Breast epithelium (tissue), 3 donors: ENCODE measurements at regions not wholly inside any gene's neighbourhood (a gene's known extent, or its start where the extent isn't known, plus 50 kb on each side); places are given as distances from the start of the nearest gene placed in this dataset.

ENCODE experiments used
- CTCF ChIP-seq, 3 donors: fragments of 450-650 bp; IDR thresholded peaks; one replicate each; pipeline ENCODE4 v1.5.1; 2016 to 2017; ENCODE audit warnings: antibody characterized with exemption in 3 of 3, mild to moderate bottlenecking in 3 of 3, moderate library complexity in 3 of 3
- POLR2A ChIP-seq: fragments of 450-650 bp; IDR thresholded peaks from one replicate; pipeline ENCODE4 v1.6.1; 2016; ENCODE audit warnings: antibody characterized with exemption, mild to moderate bottlenecking, moderate library complexity
- POLR2AphosphoS5 ChIP-seq, 3 donors: sonication (generic); formaldehyde crosslinking; IDR thresholded peaks; one replicate each; pipeline ENCODE4 v1.6.1; 2017; ENCODE audit warnings: antibody characterized with exemption in 3 of 3

- no peak for TF ChIP-seq CTCF (IDR thresholded peaks at IDR 0.05)
- no peak for TF ChIP-seq POLR2AphosphoS5 (IDR thresholded peaks at IDR 0.05)
- no peak for TF ChIP-seq POLR2A
These were observed 237.2 kb upstream of the FSTL5 start for GRCh38 chr4:162401021-162401420.
